ENCODE measurements at regions not wholly inside any gene's neighbourhood (a gene's known extent, or its start where the extent isn't known, plus 50 kb on each side); places are given as distances from the start of the nearest gene placed in this dataset.

GRCh38 chr18:78611869-78612268, 367.7 kb upstream of the SALL3 start:
- TF ChIP-seq ESRRG (CRISPR knock-in tag; IDR thresholded peaks at IDR 0.05) (no peak), ZFP3 (CRISPR knock-in tag; IDR thresholded peaks at IDR 0.05) (no peak), TSHZ2 (CRISPR knock-in tag; IDR thresholded peaks at IDR 0.05) (no peak), ZNF565 (CRISPR knock-in tag; conservative IDR thresholded peaks at IDR 0.05; ENCODE audit: low read depth) (no peak), ARNTL (CRISPR knock-in tag; IDR thresholded peaks at IDR 0.05; ENCODE audit: borderline replicate concordance, low read depth) (no peak), ZFP30 (CRISPR knock-in tag; IDR thresholded peaks at IDR 0.05) (no peak), CSDC2 (CRISPR knock-in tag; IDR thresholded peaks at IDR 0.05) (no peak), ZNF8 (CRISPR knock-in tag; IDR thresholded peaks at IDR 0.05) (no peak), CREB5 (CRISPR knock-in tag; IDR thresholded peaks at IDR 0.05; ENCODE audit: low read depth) (no peak), OSR1 (CRISPR knock-in tag; IDR thresholded peaks at IDR 0.05) (no peak), TOX (CRISPR knock-in tag; IDR thresholded peaks at IDR 0.05; ENCODE audit: borderline replicate concordance) (no peak)
- TF ChIP-seq, protein P1, sequence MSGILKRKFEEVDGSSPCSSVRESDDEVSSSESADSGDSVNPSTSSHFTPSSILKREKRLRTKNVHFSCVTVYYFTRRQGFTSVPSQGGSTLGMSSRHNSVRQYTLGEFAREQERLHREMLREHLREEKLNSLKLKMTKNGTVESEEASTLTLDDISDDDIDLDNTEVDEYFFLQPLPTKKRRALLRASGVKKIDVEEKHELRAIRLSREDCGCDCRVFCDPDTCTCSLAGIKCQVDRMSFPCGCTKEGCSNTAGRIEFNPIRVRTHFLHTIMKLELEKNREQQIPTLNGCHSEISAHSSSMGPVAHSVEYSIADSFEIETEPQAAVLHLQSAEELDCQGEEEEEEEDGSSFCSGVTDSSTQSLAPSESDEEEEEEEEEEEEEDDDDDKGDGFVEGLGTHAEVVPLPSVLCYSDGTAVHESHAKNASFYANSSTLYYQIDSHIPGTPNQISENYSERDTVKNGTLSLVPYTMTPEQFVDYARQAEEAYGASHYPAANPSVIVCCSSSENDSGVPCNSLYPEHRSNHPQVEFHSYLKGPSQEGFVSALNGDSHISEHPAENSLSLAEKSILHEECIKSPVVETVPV (CRISPR knock-in tag; IDR thresholded peaks at IDR 0.05) = no peak
- TF ChIP-seq, protein P2, sequence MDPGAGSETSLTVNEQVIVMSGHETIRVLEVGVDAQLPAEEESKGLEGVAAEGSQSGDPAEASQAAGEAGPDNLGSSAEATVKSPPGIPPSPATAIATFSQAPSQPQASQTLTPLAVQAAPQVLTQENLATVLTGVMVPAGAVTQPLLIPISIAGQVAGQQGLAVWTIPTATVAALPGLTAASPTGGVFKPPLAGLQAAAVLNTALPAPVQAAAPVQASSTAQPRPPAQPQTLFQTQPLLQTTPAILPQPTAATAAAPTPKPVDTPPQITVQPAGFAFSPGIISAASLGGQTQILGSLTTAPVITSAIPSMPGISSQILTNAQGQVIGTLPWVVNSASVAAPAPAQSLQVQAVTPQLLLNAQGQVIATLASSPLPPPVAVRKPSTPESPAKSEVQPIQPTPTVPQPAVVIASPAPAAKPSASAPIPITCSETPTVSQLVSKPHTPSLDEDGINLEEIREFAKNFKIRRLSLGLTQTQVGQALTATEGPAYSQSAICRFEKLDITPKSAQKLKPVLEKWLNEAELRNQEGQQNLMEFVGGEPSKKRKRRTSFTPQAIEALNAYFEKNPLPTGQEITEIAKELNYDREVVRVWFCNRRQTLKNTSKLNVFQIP (CRISPR knock-in tag; IDR thresholded peaks at IDR 0.05; ENCODE audit: borderline replicate concordance, low read depth) = no peak
